GM19328 (cell line): ENCODE measurements at regions not wholly inside any gene's neighbourhood (a gene's known extent, or its start where the extent isn't known, plus 50 kb on each side); places are given as distances from the start of the nearest gene placed in this dataset.
"Not testable (repeated sequence)": the region's sequence is repeated elsewhere in the genome, so short reads cannot be mapped to it uniquely, and the experiment has no call there.

Experiments used
- ATAC-seq: cut with Tn5 transposase; IDR thresholded peaks from one replicate; pipeline ENCODE4 v1.9.1; 2021; ENCODE audit warnings: mild to moderate bottlenecking, moderate library complexity; ENCODE audit not compliant: unreplicated experiment

DNA sequence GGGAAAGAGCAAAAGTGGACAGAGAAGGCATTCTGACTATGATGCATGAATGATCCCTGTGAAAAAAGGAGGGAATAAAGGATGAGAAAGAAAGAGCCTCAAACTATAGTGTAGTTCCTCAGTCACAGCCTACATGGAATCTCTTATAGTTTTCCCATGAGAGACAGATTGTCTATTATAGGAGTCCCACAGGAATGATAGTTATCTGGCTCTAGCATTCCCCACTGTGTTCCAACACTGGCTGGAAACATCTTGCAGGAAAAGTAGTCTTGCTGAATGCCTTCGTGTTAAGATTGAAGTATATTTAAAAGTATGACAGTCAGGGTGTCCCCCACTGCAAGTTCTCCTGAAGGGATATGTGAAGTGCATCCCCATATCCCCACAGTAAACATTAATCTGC, 641.5 kb upstream of the NECTIN3 start:
- ATAC-seq: no peak

DNA sequence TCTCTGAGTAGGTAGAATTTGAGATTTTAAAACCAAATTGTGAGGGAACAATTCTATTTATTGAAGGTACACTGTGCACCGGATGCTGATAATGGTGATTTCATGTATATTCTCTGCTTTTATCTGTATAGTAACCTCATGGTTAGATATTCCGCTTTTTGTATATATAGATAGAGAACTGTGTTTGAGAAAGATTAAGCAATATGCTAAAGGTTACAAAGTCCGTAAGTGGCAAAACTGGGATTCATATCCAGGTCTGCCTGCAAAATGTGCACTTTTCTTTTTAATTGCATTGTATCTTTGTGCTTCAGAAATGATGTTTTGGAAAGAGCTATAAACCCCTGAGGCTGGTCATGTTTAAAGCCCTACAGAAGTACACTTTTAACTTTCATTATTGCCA, 635.4 kb upstream of the NECTIN3 start:
- no peak for ATAC-seq

DNA sequence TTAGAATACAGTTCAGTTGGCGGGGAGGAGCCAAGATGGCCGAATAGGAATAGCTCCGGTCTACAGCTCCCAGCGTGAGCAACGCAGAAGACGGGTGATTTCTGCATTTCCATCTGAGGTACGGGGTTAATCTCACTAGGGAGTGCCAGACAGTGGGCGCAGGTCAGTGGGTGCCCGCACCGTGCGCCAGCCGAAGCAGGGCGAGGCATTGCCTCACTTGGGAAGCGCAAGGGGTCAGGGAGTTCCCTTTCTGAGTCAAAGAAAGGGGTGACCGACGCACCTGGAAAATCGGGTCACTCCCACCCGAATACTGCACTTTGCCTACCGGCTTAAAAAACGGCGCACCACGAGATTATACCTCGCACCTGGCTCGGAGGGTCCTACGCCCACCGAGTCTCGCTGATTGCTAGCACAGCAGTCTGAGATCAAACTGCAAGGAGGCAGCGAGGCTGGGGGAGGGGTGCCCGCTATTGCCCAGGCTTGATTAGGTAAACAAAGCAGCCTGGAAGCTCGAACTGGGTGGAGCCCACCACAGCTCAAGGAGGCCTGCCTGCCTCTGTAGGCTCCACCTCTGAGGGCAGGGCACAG, 631.5 kb upstream of the NECTIN3 start:
- ATAC-seq: not testable (repeated sequence)

GRCh38 chr3:110454066-110454465, 617.5 kb upstream of the NECTIN3 start:
- no peak for ATAC-seq

- ATAC-seq: no peak
These were observed 615.6 kb upstream of the NECTIN3 start for GRCh38 chr3:110456001-110456400.

DNA sequence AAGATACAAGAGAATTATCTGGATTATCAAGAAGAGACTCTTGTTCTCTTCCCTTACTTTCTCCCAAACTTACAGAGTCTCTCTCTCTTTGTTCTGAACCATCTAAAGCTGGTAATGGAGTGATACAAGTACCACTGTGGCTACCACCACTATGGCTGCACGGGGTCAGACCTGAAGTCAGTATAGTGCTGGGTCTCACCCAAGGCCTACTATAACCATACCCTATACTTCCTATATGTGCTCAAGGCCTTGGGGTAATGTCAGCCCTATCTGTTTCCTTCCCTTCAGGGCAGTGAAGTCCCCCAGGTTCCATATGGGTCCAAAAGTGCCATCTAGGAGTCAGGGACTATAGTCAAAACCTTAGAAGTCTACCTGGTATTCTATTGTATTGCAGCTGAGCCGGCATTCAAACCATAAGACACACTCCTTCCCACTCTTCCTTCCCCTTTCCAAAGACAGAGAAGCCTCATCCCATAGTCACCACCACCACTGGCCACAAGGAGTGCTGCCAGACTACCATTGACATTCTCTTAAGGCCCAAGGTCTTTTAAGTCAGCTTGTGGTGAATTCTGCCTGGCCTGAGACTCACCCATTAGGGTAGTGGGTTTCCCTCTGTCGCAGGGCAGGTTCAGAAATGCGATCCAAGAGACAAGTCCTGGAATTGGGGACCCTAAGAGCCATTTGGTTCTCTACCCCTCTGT, 615.0 kb upstream of the NECTIN3 start:
- no peak for ATAC-seq

- no peak for ATAC-seq
These were observed 614.1 kb upstream of the NECTIN3 start for GRCh38 chr3:110457508-110457907.

DNA sequence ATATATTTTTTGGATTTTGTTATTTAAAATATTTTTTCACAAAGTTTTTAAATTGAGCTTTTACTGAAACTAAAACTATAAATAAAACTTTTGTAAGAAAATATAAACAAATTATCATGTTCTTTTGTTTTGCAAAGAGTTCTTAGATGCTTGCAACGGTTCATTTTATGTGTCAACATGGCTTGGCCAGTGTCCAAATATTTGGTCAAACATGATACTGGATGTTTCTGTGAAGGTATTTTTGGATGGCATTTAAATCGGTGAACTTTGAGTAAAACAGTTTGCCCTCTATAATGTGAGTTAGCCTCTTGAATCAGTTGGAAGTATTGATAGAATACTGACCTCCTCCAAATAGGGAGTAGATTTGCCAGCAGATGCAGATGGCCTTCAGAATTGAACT, 612.6 kb upstream of the NECTIN3 start:
- no peak for ATAC-seq

DNA sequence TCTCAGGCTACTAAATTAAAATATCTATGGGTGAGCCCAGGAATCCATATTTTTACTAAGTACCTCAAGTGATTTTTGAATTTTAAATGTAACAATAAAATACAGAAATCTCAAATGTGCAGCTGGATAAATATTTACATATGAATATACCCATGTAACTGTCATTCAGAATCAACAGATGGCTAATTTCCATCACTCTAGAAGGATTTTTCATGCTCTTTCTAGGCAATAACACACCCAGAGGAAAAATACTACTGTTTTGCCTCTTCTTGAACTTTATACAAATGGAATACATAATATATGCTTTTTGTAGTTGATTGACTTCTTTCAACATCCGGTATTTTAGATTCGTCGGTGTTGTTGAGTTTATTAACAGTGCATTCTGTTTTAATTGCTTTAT, 601.3 kb upstream of the NECTIN3 start:
- ATAC-seq: no peak

GRCh38 chr3:110473405-110473804, 598.2 kb upstream of the NECTIN3 start:
- ATAC-seq: no peak

DNA sequence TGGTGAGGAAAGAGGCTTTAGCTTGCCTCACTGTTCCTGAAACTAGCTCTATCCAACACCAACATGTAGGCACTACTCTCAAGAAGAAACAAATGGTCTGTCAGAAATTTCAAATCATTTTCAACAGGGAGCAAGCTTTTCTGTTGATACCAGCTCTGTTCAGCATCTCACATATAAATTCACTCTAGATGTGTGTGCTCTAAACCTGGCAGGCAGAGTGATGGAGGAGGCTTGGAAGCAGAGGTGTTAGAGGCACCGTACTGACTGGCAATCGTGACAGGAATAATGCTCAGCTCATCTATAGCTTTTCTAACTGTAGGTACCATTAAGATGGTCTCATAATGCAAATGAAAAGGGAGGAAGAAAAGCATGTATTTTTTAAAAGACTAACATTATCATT, 597.2 kb upstream of the NECTIN3 start:
- ATAC-seq: no peak

- no peak for ATAC-seq
These were observed 593.1 kb upstream of the NECTIN3 start for GRCh38 chr3:110478377-110479054.

DNA sequence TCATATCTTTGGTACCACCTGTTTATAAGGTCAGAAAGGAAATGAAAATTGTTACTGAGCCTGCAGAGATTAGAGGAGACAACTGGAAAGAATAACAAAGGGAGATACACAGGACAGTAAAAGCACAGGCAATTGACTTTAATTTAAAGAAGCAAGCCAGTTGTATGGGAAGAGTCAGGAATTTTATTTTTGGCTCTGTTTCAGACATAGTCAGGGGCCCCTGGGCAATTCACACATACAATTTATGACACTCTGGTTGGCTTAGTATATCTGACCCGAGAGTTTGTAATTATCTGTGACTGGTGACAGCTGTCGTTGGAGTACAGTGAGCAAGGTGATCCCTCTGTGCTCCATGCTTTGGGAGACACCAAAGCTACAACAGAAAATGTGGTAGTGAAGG, 591.9 kb upstream of the NECTIN3 start:
- ATAC-seq: no peak

DNA sequence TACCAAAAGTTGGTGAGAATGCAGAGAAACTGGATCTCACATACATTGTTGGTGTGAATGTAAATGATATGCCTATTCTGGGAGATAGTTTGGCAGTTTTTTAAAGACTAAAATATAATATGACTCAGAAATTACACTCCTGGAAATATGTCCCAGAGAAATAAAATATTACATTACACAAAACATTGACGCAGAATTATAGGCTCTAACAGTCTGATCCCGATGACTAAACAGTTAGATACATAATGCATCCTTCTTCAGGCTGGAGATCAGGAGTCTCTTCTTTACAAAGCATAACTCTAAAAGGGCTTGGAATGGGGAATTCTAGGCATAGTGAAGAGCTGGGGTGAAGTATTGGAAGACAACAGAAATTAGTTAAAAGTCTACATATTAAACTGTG, 586.2 kb upstream of the NECTIN3 start:
- ATAC-seq: no peak

DNA sequence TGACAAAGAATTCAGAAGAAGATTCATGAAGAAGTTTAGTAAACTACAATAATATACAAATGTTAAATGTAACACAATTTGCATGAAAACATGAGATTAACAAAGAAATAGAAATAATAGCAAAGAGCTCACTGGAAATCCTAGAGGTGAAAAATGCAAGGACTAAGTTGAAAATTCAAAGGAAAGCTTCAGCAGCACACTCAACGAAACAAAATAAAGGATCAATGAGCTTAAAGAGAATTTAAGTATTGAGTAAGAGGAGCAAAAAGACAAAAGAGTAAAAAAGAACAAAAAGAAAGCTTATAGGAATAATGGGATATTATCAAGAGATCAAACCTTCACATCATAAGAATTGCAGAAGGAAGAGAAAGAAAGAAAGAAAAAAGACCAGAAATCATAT, 583.8 kb upstream of the NECTIN3 start:
- ATAC-seq: no peak

- no peak for ATAC-seq
These were observed 580.2 kb upstream of the NECTIN3 start for GRCh38 chr3:110491413-110491812.

DNA sequence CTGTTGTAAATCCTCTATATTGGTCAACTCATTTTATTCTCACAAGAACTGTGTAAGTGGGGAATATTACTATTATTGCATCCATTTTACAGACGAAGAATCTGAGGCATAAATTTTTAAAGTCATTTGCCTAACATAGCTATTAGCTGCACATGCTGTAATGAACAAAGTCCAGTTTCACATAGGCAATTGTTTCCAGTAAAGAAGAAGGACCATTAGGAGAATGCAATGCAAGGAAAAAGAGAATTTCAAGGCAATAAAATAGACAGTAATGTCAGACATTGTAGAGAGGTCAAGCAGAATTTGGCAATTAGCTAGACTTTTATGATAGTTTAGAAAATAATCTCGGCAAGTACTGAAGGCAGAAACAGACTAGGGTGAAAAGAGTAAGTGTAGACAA, 578.7 kb upstream of the NECTIN3 start:
- no peak for ATAC-seq

- no peak for ATAC-seq
These were observed 578.1 kb upstream of the NECTIN3 start for GRCh38 chr3:110493438-110494092.

- no peak for ATAC-seq
These were observed 577.5 kb upstream of the NECTIN3 start for GRCh38 chr3:110494093-110494490.

DNA sequence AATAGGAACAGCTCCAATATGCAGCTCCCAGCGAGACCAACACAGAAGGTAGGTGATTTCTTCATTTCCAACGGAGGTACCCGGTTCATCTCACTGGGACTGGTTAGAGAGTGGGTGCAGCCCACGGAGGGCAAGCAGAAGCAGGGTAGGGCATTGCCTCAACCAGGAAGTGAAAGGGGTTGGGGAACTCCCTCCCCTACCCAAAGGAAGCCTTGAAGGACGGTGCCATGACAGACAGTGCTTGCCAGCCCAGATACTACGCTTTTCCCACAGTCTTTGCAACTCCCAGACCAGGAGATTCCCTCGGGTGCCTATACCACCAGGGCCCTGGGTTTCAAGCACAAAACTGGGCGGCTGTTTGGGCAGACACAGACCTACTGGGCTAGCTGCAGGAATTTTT, 576.9 kb upstream of the NECTIN3 start:
- ATAC-seq: no peak

DNA sequence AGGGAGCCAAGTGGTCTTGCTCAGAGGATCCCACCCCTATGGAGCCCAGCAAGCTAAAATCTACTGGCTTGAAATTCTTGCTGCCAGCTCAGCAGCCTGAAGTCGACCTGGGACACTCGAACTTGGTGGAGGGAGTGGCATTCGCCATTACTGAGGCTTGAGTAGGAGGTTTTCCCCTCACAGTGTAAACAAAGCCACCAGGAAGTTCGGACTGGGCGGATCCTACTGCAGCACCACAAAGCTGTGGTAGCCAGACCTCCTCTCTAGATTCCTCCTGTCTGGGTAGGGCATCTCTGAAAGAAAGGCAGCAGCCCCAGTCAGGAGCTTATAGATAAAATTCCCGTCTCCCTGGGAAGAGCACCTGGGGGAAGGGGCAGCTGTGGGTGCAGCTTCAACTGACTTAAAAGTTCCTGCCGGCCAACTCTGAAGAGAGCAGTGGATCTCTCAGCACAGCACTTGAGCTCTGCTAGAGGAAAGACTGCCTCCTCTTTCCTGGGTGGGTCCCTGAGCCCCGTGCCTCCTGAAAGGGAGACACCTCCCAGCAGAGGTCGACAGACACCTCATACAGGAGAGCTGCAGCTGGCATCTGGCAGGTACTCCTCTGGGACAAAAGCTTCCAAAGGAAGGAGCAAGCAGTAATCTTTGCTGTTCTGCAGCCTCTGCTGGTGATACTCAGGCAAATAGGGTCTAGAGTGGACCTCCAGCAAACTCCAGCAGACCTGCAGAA, 576.3 kb upstream of the NECTIN3 start:
- ATAC-seq: no peak
